HG02938 (cell line): ENCODE measurements at regions not wholly inside any gene's neighbourhood (a gene's known extent, or its start where the extent isn't known, plus 50 kb on each side); places are given as distances from the start of the nearest gene placed in this dataset.

Source experiments
- ATAC-seq: cut with Tn5 transposase; IDR thresholded peaks from one replicate; pipeline ENCODE4 v1.9.1; 2021; ENCODE audit warnings: mild to moderate bottlenecking, moderate library complexity; ENCODE audit not compliant: unreplicated experiment

DNA sequence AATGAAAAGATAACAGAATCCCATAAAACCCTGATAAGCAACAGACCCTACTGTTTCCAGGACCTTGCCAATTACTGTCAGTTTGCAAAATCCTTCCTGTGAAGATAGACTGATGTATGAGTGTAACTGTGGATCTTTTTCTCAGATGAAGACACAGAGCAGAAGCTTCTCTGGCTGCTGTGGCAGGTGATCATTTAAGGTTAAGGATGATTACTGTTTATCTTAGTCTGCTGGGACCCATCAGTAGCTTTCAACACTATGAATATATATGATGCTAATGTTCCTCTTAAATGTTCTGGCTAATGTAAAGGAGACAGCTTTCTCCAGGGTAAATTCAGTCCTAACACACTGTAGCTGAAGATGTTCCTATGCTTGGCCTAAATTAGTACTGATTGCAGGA, 56.0 kb upstream of the CTTNBP2 start:
- no peak for ATAC-seq

DNA sequence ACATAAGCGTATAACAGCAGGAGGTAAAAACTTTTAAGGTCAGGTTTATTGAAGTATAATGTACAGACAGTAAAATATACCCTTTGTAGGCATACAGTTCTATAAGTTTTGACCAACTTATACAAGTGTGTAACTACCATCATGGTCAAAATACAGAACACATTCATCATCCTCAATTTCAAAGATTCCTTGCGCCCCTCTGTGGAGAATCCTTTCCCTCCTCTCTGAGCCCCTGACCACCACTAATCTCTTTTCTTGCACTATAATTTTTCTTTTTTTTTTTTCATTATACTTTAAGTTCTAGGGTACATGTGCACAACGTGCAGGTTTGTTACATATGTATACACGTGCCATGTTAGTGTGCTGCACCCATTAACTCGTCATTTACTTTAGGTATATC, 58.1 kb upstream of the CTTNBP2 start:
- no peak for ATAC-seq

DNA sequence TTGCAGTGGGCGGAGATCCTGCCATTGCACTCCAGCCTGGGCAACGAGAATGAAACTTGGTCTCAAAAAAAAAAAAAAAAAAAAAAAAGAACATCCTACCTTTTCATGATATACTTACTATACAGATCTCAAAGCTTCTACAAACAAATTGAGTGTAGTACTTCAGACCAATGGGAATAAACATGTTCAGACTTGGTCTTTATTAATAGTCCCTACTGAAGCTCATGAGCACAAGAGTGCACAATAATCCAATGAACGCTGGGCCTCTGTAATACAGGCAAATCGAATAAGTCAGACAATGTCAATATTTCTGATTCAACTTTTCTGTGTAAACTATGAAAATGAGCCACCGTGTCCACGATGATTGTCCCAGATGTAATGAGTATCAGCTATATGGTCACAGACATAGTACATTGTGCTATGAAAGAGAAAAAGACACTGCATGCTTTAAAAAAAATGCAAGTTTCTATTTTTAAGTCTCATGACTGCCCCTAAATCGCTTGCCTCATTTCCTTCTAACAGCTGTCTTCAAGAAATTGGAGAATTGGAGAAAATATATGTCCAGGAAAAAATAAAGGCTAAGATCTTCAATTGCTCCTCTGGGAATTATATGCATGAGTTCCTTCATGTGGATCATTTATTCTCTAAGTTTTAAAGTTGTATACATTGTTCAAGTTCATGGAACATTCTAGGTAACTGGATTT, 64.0 kb upstream of the CTTNBP2 start:
- no peak for ATAC-seq

DNA sequence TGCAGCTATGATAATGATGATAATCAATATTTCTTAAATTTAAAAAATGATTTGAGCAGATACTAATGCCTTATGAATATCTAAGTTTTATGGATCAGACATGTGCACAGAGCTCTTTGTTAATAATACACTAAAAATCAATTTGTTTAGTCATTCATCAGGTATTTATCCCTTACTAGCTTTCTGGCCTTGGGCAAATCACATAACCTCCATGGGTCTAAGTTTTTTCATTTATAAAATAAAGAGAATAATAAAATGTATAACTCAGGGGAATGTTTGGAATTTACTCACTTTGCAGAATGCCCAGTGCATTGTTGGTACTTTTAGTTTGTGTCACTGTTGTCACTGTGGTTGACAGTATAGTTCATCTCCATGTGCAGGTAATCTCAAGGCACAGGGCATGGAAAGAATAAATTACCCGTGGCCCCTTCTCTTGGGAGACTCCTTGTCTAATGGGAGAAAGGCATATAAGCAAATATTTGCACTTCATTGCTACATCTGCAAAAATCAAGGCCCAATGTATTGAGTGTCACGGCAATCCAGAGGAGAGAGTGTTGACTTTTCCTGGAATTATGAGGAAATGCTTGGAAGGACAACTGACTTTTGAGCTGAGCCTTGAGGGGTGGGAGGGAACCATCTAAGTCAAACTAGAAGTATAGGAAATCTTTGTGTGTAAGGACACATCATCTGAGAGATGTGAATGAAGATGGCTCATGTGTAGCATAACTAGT, 64.7 kb upstream of the CTTNBP2 start:
- no peak for ATAC-seq

DNA sequence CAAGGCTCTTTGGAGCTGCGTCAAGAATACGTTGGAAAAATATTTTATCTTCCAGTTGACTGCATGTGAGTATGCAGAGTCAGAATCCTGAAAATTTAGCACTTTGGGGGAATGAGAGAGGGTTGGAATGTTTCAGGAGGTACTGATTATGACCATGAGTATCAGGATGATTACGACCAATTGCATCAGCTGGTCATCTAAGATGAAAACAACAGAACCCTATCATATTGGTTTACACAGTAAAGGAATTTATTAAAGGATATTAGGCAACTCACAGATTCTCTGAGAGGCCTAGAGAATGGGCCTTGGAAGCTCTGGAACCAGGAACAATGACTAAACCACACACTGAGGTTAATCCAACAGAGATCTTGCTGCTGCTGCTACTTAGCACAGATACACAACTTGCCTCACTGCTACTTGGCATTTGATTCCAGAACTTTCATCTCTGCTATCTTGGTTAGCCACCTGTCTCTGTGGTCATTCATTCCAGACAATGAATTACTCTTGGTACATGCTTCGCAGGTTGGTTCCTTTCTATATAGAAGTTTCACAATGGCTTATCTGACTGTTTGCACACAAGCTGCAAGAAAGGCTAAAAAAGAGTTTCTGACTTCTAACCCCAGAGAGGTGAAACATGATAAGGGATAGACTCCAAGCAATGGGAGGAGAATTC, 68.0 kb upstream of the CTTNBP2 start:
- ATAC-seq, result no peak

DNA sequence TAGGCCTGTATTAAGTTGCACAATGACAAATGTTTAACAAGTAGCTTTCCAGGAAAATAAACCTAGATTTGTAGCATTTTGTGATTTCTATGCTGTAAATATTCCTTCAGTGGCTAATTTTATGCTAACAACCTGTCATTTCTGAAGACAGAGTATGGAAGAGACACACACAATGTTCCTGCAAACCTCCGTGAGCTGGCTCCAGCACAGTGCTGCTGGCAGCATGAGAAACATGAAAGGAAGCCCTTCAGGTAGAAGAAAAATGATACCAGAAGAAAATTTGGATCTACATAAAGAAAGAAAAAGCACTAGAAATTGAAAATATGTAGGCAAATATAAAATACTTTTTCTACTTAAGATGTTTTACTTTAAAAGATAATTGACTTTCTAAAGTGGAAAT, 69.5 kb upstream of the CTTNBP2 start:
- no peak for ATAC-seq

DNA sequence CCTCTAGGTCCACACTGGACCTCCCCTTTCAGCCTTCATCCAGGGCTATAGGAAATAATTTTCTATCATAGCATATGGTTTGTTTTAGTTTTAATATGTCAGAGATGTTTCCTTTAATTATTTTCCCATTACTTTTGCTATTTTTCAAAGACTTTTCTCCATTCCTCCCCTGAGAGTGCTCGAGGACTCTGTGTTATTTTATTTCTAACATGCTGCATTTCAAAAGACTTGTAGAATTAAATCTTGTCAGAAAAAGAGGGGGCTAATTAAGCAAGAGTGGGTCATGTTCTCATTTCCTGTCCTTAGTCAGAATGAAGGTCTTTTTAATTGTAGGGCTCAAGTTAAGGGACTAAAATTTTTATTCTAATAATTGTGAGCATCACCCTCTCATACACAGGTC, 71.6 kb upstream of the CTTNBP2 start:
- no peak for ATAC-seq

DNA sequence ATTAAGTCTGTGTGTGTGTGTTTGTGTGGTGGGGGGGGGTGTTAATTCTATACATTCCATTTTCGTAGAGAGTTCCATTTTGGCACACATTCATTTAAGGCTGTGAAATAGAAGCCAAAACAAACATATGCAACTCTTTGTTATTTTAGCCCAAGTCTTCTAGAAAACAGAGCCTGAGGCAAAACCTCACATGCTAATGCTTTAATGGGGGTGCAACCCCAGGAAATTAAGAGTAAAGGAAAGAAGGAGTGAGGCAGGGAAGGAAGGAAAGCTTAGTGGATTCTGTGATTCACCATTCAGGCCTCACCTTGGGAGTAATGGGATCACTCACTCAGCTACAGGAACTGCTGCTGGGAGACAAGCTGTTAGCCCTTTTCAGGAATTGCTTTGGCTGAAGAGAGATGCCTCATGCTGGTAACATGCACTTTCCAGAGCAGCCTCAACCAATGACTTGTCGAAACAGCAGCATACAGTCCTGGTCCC, 73.0 kb upstream of the CTTNBP2 start:
- no peak for ATAC-seq

DNA sequence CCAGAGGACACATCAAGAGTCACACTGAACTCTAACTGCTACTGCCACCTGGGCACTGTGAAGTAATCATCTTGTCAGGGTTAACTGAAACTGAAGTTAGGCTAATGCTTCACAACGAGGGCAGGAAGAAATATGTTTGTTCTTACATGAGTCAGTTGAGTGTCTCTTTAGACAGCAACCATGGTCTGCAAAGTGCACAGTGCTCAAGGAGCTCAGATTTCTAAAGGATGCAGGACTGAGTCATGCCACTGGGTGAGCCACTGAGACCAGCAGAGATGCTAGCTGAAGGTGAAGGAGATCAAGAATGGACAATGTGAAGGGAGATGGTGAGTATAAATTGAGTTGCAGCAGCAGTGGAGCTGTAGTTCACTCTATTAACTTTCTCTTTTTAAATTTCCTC, 76.0 kb upstream of the CTTNBP2 start:
- peak; percentile 52 for ATAC-seq

DNA sequence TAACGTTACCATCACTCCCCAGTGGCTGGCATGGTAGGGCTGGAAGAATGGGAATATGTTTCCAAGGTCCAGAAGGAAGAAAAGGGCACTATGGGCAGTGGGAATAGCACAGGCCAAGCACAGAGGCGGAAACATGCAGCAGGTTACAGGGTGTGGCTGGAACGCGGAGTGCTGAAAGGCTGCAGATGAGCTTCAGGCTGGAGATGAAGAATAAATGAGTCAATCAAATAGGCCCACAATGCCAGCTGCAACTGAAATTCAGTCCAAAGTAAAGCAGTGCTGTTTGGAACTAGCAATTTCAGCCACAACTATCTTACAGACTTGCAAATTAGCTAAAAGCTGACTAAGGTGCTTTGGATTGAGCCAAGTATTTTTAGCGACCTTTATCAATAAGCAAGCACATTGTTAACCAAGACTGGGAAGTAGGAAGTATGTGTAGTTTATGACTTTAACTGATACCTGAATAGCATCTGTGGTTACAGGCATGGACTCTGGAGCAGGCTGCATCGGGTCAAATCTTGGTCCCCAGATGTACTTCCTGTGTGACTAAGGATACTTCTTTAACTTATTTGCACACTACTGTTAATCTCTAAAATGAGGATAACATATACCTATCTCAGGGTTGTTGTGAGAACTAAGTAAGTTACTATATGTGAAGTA, 77.5 kb upstream of the CTTNBP2 start:
- ATAC-seq, result no peak

DNA sequence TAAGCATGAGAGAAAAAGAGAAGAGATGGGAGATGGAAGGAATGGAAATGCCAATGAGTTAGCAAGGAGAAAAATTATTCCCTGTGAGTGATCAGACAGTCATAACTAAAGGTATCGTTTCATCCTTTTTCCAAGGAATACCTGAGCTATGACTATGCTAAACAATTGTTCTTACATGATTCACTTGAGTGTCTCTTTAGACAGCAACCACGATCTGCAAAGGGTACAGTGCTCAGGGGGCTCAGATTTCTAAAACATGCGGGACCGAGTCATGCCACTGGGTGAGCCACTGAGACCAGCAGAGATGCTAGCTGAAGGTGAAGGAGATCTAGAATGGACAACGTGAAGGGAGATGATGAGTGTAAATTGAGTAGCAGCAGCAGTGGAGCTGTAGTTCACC, 78.0 kb upstream of the CTTNBP2 start:
- no peak for ATAC-seq

DNA sequence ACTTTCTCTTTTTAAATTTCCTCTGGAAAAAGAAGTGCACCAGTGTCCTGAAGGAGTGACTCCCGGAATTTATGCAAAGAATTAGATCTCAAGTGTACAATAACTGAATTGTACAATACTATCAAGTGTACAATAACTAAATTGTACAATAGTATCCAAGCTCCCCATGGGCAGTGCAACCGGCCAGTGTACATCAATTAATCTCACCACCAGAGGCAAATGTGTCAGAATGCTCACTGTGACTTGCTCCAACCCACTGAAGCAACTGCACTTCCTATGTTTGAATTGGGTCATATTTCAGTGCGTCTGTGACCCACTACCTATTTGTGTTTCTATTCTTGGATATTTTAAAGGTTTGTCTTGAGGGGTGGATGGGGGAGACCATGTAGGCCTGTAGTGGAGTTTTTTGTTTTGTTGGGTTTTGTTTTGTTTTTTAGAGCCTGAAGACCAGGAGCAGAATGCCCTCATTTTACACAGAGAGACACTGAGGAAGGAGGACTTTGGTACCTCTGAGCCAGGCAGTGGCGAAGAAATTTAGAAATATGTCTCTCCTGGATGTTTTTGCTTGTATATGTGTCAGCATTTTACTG, 78.5 kb upstream of the CTTNBP2 start:
- ATAC-seq, result no peak

DNA sequence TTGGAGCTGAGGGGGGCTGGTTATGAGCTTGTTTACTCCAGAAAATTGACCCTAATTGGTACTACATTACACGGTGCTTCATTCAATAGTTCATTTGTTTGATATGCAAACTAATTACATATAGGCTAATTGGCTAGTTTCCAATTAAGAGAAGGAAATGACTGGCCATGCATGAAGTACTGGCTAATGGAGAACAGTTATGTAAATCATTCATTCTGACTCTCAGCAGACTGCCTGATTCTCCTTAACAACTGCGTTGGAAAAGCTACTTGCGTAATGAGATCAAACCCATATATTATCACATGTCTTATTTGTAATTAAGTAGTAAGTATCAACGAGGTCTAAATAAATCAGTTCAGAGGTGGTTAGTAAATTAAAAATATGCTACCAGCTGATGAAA, 81.8 kb upstream of the CTTNBP2 start:
- ATAC-seq, result no peak

DNA sequence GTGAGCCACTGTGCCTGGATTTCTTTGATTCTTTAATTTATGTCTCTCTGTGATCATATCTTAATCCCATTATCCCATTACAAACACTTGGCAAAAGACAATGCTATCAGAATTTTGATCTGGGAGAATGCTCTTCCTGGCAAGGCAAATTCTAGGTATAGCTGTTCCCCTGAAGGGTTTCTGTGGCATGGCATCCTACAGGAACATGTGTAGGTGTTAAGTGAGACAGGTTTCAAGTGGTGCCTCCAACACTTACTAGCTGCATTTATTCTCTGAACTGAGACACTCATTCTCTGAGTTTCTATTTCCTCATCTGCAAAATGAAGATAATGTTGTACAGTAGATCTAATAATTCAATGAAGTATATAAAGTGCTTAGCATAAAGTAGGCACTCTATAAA, 87.1 kb upstream of the CTTNBP2 start:
- ATAC-seq, result no peak

DNA sequence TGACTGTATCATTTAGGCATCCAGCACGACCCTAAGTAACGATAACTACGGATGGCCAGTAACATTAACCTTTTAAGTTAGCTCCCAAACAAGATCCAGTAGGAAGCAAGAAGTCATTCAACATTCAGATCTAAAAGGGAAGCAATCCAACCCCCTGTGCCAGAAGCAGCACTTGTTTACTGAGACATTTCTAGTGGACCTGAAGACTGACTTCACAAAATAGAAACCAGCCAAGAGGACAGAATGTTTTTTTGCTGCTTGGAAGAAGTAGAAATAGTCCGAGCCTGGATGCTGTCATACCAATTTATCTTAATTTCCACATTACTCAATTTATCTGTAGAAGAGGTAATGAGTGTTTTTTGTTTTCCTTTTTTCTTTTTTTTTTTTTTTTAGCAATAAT, 88.0 kb upstream of the CTTNBP2 start:
- ATAC-seq, result no peak

DNA sequence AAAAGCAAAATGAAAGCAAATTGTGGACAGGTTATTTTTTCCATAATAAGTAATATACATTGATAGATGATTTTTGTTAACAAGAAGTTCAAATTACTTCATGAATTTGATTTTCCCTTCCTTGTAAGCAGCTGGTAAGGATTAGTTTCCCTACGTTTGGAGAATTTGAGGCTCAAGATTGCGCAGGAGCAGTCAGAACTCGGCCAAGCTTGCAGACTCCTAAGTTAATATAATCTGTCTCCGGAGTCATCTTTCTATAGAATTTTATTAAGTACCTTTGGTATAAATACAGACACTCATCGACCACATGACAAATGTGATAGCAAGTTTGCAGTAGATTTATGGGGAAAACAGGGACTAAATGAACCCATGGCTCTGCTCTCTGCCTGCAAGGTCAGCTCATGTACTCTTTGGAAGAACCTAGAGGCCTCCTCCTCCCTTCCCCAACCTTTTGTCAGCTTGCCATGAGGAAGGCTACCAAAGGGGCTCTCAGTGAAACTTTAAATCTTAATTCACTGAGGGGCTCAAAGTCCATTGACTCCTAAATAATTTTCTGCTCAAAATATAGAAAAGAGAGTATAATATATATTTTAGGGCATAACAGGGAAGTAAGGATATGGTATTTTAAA, 89.2 kb upstream of the CTTNBP2 start:
- no peak for ATAC-seq

DNA sequence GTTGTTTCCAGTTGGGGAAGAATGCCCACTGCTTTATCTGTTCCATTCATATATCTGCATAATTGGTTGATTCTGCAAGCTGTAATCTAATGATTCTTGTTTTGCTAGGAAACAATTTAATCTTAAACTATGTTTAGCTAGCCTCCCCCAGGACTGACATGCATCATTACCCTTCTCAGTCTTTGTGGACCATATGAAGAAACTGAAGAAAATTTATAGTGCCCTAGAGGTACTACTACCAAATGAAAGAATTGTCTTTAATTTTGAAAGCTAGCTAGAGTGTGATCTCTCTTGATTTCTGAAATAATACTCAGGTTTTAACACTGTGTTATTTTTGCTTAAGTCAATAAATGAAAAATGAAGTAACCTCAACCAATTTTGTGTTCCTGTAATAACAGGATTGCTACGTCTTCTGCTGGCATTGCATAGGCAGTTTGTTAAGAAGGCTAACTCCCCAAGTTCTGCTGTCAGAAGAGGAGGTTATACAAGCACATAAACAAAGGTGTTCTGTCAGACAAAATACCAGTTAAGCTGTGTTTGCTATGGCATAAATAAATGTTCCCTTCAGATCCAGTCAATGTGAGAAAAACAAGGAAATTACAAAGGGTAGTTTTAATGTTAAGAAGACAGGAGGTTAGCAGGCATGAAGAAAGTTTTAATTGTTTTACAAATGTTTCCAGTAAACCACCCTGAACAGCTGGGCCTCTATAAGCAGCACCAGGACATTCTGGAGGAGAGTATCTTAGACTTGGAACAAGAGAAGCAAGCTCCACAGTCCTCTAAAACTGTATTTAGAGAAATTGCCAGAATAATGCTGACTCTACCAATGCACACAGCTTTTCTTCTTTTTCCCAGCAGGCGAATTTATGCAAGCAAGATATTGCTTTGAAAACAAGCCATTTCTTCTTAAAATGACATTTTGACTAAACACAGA, 90.3 kb upstream of the CTTNBP2 start:
- no peak for ATAC-seq

DNA sequence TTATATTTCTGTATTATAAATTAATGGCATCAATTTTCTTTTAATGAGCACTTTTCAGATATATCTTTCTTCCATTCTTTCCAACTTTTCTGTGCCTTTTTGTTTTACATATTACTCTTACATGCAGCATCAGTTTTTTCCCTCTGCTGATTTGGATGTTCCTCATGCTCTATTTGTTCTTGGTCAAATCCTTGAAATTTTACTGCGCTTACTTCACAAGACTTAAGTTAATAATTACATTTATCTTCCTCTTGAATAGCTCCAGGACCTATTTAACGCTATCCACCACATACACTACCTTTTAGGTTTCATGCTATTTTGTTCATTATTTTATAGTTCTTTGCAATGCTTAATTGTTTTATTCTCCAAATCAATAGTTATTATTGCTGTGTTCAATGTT, 97.6 kb upstream of the CTTNBP2 start:
- no peak for ATAC-seq

DNA sequence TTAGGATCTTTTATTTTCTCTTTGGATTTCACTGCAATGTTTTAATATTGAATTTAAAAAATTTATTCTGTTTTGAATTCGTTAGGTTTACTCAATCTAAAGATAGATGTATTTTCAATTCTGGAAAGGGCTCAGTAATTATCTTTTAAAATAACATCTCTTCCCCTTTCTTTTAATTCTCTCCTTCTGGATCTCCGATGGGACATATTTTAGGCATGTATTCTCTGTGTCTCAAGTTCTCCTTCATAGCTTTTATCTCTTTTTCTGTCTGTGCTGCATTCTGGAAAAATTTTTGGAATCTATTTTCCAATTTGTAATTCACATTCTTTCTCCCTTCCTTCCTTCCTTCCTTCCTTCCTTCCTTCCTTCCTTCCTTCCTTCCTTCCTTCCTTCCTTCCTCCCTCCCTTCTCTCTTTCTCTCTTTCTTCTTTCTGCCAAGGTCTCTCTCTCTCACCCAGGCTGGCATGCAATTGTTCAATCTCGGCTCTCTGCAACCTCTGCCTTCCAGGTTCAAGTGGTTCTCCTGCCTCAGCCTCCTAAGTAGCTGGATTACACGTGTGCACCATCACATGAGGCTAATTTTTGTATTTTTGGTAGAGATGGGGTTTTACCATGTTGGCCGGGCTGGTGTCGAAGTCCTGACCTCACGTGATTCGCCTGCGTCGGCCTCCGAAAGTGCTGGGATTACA, 98.5 kb upstream of the CTTNBP2 start:
- no peak for ATAC-seq
